ENCODE measurements at regions not wholly inside any gene's neighbourhood (a gene's known extent, or its start where the extent isn't known, plus 50 kb on each side); places are given as distances from the start of the nearest gene placed in this dataset.

DNA sequence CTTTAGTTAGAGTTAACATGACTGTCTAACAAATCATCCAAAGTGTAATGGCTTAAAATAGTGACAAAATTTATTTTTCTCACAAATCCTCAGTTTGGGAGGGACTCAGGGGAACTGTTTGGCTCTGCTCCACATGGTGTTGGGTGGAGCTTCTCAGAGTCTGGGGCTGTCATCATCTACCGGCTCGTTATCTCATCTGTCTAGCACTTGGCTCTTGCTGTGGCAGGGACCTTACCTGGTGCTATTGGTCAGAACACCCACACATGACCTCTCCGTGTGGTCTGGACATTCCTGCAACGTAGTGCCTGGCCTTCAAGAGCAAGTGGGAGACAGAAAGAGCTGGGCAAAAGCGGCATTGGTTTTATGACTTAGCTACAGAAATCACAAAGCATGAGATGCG lies 866.9 kb upstream of the FRG1 start:
- DNase-seq: no peak

DNA sequence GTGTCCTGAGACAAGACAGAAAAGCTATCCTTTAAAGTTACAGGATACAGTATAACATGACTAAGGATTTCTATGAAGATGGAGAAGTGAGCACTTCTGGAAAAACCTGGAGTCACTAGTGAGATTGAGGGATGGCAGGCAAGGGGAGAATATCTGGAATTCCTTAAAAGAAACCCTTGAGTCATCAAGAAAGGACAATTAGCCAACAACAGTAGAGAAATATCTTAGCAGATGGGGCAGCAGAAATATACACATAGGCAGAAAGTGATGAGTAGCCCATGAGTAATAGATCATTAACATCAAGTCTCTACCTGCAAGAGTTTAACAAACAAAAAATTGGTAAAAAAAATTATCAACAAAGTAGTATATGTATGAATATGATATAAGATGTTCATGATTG lies 858.8 kb upstream of the FRG1 start:
- DNase-seq: no peak

DNA sequence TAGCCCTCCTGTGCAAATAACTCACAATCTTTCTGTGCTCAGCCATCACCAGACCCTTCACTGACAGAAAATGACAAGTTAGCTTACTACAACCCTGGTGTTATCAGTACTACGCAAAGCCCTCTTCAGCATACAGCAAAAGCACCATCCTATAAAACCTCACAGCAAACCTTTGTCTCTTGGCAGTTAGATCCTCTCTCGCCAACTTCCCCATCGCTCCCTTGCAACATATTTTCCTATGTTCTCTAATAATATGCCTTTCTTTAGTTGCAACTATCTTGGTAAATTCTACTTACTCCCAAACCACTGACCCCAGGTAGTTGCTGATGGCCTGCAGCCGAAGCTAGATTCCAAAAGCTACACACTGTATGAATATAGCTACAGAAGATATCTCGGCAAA lies 856.9 kb upstream of the FRG1 start:
- DNase-seq: no peak

DNA sequence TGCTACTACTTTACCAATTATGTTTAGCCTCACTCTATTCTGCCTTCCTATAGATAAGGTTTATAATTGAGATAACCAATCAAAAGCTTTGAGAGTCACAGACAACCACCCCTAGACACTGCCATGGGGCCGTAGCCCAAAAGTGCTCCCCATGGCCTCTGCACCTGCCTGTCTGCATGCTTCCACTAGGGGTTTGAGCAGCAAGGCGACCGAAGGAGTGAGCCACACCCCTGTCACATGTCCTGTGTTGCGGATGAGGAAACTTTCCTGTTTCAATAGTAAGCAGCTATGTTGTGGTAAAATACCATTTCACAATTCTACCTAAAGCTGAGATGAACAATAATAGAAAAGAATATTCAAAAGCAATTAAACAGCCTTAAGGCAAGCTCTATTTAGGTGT lies 856.0 kb upstream of the FRG1 start:
- DNase-seq: no peak

DNA sequence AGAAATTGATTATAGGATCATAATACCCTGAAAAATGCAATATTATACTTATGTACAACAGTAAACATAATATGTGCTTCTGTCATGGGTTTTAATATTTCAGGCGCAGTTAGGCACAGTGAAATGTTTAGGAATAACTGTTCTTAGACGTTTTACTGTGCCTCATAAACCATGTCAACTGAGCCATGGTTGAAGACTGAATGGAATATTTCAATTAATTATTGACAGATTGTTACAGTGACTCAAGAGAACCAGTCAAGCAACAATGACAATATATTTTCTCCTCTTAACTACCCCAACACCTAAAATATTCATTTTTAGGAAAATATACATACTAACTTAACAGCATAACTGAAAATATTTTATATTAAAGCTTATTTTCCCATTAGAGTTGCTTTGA lies 852.7 kb upstream of the FRG1 start:
- no peak for DNase-seq

DNA sequence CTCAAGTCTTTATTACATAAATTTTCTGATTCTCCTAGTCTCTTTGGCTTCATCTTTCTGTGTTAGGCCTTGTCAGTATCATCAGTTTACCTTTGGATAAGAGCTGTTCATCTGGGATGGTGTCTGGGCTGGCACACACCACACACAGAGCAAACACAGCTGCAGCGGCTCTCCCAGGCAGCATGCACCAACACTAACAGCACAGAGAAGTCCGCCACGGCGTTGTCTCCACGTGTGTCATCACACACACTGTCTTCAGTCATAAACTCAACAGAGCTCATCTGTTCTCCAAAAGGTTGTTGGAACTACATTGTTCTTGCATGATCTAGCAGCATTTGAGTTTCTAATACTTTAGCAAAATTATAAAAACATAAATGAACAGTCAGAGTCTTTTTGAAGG lies 851.9 kb upstream of the FRG1 start:
- DNase-seq: peak in 2 of 58 donors; percentile 0 to 3

DNA sequence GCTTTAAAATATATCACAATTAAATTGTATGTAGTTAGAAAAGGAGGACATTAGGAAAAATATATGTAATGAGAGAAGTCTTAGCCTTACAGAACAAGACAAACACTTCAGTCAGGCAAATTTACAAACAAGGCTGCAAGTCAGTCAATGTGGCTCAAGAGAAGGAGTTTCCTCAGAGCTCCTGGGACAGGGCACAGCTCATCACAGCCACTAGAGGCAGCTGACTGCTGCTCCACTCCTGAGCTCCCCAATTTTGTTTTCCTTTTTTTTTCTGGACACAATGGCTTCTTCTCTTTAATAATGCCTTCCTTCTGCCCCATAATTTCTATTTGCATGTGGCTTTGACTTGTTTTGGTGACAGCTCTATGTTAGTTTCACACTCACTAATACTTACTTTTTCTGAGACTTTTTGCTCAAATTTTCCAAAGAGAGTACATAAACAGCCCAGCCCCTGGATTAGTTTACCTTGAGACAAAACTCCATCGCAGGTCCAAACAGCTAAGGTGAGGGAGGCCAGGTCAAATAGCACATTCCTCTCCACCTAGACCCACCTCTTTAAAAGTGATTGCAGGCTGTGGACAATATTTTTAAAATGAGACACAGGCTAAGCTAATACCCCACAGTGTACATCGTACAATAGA lies 850.4 kb upstream of the FRG1 start:
- DNase-seq: no peak

DNA sequence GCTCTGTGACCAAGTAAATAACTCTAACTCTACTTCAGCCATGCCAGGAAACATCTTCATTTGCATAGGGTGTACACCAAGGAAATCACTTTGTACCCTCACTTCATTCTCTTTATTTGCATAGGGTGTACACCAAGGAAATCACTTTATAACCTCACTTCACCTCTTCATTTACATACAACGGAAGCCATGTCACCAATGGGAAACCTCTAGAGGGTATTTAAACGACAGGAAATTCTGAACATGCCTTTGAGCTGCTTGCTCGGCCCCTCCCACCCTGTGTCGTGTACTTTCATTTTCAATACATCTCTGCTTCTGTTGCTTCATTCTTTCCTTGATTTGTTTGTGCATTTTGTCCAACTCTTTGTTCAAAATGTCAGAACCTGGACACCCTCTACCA lies 848.1 kb upstream of the FRG1 start:
- no peak for DNase-seq

DNA sequence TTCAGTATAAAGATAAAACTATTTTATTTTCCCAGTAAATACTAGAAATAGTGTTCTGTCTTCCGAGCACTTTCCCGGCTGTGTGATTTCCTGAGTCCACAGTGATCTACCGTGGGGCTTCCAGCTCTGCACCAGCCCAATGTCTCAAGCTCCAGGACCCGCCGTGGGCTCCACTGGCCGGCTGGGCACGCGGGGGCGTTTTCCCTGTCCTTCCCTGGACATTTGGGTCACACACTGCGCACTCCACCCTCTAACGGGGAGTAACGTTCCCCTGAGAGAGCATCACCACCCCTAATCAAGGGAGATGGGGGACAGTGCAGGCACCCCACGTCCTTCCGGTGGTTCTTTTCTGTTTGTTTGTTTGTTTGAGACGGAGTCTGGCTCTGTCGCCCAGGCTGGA lies 844.6 kb upstream of the FRG1 start:
- DNase-seq: no peak

DNA sequence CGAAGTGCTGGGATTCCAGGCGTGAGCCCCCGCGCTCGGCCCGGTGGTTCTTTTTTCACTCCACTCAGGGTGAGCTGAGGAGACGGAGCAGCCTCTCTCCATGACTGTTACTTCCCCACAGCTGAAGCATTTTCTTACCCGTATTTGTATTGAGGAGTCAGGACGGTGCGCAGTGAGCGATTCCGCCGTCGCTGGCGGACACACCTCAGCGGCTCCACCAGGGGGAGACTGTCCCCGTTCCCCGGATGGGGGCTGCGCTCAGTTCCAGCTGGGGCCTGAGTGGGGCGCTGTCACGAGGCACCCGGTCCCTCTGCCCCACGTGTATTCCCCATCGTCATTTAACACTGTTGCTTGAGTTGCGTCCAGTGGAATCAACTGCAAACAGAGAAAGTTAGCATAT lies 844.0 kb upstream of the FRG1 start:
- DNase-seq: no peak

DNA sequence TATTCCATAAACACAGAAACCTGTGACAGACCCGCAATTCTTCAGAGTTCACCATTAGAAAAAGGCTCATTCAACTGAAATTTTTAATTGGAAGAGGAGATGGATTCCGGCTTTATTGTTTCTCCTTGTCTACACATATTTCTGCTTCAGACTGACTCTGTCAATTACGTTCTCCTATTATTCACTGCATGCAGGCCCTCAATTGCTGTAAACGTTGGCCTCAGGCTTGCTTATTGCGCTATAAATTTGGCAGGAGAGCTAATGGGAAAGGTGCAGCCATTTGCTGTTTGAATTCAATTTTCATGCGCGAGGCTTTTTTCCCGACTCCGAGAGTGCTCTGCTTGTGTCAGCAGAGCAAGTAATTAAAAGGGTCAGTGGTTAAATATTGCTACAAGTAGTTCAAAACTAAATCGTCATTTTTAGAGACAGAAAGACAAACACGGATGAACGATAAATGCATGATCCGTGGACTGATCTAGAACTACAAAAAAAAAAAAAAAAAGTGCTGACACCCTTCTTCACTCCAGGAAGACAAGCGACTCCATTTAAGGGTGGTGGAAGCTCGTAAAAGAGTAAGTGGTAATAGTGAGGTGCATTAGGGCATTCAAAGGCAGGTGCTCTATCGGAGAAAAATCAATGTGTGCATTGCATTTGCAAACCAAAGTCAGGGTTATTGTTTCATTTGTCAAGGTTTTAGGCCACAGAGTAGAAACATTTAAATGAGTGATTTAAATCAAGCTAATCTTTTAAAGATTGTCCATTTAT lies 841.6 kb upstream of the FRG1 start:
- no peak for DNase-seq

DNA sequence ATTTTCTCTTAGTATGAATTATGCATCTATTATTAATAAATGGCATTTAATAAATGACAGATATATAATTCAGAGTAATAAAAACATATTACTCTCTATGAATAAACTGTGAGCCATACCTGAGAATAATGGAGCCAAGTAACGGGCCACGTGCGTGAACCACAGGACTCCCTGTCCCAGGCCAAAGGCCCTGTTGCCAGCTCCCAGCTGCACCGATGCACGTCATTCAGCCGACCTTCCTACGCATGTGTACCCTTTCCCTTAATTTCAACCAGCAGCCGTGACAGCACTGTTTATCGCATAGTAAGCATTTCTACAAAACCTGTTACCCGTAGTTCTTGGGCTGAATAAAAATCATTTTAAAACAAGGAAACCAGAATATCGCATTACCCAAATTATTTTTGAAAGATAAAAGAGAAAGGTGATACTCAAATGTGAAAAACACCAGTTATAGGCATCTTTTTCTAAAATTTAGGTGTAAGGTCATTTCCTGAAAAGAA lies 827.2 kb upstream of the FRG1 start:
- DNase-seq: no peak

DNA sequence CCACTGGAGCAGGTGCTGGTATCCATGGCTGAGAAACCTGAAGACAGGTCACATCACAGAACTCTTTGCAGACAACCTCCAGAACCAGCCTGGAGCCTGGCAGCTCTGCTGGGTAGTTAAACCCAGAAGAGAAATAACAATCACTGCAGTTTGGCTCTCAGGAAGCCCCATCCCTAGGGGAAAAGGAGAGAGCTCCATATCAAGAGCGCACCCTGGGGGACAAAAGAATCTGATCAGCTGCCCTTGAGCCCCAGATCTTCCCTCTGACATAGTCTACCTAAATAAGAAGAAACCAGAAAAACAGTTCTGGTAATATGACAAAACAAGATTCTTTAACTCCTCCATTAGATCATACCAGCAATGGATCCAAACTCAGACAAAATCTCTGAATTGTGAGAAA lies 823.2 kb upstream of the FRG1 start:
- no peak for DNase-seq

DNA sequence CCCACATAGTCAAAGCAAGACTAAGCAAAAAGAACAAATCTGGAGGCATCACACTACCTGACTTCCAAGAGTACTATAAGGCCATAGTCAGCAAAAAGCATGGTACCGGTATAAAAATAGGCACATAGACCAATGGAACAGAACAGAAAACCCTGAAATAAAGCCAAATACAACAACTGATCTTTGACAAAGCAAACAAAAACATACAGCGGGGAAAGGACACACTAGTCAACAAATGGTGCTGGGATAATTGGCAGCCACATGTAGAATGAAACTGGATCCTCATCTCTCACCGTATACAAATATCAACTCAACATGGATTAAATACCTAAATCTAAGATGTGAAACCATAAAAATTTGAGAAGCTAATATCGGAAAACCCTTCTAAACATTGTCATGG lies 819.3 kb upstream of the FRG1 start:
- no peak for DNase-seq

DNA sequence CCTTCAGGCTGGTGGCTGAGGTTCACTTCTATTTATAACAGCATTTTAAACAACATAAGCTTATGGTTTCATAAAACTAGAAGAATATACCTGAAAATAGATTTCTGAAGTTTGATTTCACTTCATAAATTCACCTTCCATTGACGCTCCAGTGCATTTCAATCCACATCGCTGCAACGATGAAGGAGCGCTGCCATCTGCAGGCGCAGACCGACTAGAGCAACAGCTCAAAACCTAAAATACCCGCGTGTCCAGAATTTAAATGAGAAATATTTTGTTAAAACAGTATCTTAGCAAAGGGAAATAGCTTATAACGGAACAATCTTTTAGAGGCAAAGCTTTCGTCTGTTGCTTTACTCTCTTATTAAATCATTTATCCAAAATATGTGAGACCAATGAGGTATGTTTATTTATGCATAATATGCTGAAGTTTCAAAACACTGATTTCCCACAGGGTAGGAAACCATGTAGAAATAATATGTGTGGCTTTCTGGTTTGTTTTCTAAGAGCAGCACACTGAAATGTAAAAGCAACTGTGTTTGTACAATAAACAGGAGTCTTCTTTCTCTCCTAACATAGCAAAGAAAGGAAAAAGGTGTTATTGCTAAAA lies 816.4 kb upstream of the FRG1 start:
- peak in 37 of 58 donors; percentile 1 to 57 (median 9) for DNase-seq

DNA sequence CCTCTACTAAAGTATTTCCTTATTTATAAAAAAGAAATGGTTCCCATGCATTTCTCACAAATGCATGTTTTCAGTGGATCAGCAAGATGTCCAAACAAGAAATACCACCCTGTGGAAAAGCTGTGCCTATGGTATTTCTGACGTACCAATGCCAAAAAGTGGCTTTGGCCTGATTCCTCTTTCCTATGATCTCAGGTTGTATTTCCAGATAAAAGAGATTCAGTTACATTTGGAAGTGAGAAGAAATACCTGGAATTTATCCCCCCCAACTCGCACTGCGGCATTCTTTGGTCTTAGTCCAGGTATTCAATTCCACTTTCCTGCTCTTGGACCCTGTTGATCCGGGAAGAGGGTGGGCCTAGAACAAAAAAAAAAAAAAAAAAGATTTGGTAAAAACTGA lies 815.9 kb upstream of the FRG1 start:
- DNase-seq: no peak

DNA sequence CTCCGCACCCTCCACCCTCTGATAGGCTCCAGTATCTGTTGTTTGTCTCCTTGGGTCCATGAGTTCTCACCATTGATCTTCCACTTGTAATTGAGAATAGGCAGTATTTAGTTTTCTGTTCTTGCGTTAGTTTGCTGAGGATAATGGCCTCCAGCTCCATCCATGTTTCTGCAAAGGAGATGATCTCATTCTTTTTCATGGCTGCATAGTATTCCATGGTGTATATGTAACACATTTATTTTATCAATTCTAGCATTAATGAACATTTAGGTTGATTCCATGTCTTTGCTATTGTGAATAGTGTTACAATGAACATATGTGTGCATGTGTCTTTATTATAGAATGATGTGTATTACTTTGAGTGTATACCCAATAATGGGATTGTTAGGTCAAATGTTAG lies 814.6 kb upstream of the FRG1 start:
- DNase-seq: no peak

DNA sequence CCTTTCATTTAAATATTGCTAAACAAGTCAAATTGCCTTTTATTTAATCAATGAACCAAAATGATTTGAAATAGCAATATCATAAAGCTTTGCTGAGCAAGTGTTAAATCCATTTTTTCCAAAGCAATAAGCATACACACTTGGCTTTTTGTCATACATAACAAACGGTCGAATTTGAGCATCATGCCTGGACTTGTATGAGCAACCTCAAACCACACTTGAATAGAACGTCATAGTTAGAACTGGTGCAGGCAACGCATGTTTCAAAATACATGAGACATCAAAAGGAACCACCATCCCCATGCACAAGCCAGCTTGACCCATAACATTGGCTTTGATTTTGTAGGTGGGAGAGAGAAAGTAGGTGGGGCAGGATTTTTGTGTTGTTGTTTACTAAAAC lies 812.3 kb upstream of the FRG1 start:
- no peak for DNase-seq

DNA sequence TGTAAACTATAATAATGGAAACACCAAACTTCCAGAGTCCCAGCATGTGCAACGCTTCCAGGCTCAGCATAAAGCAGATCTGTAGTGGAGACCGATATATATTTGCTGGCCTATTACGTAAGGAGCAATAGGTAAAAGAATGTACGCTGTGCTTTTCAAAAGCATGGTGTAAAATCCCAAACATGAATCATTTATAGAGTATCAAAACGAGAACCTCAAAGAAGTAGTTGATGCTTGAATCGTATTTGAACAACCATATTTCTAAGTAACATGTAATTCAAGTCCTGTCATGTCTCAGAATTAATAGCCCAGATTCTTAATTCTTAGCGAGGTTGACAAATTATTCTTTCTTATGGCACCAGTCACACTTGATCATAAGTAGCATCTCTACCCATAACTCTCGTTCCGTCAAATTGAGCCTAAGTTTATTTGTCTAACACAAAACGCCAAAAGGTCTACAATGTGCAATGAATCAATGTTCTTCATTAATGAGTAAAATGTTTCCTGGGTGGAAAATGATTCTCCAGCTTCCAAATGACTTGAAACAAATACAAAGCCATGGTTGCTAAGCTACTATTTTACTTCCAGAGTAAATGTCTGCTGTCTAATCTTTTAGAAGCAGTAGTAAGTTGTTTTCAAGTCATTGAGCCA lies 811.5 kb upstream of the FRG1 start:
- no peak for DNase-seq

DNA sequence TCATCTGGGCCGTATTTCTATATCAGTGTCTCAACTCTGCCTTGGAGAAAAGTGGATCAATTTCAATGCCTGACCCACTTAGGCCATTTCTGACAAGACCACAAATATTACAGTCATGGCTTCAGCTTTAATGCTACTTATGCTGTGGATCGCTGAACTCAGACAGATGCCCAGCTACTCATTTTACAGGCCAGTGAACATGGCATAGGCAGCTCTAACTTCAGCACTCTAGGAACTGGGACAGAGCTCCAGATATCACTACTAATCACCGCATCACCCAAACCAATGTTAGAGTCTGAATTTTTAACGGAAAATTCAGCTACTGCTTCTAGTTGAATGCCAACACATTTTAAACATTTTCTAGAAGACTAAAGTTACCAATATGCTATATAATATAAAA lies 809.6 kb upstream of the FRG1 start:
- DNase-seq: no peak

DNA sequence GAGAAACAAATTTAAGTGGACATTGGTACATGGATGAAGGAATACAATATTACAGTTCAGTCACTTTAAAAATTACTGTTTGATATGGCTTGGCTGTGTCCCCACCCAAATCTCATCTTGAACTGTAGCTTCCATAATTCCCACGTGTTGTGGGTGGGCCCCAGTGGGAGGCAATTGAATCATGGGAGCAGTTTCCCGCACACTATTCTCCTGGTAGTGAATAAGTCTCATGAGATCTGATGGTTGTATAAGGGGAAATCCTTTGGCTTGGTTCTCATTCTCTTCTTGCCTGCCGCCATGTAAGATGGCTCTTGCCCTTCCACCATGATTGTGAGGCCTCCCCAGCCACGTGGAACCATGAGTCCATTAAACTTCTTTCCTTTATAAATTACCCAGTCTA lies 804.2 kb upstream of the FRG1 start:
- no peak for DNase-seq

DNA sequence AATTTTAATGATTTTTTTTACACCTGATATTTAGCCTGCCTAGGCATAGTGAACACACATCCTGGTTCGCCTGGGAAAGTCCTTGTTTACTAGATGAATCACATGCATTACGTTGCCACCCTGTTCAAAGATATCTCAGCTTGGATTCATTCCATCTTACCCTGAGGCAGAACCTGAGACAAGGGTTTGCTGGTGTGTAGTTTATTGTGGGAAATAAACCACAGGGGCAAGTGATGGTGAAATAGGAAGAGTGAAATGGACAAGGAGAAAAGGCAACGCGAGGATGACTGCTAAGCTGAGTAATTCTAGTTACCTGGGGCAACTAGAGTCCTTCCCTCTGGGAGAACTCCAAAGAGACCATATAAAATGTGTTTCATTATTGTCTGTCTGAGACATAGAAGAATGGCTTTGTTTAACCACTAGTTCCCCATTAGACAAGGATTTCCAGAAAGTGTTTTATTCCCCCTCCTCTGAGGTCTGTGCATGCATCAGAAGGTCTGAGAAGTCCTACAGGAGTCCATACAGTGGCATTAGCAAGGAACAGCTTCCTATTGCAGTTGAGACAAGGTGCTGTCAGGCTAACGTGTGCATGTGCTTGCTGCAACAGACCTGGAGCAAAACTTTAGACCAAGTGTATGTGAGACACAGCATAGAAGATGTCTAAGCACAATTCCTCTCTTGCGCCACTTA lies 797.3 kb upstream of the FRG1 start:
- no peak for DNase-seq

Measured in anterior cingulate cortex (tissue), 58 donors.